HG03460 (cell line): ENCODE measurements at regions not wholly inside any gene's neighbourhood (a gene's known extent, or its start where the extent isn't known, plus 50 kb on each side); places are given as distances from the start of the nearest gene placed in this dataset.
"Not testable (repeated sequence)": the region's sequence is repeated elsewhere in the genome, so short reads cannot be mapped to it uniquely, and the experiment has no call there.

ENCODE experiments used
- ATAC-seq: cut with Tn5 transposase; IDR thresholded peaks from one replicate; pipeline ENCODE4 v1.9.1; 2021; ENCODE audit not compliant: unreplicated experiment

- ATAC-seq = no peak
Observed at GRCh38 chr4:18698119-18698883, 676.7 kb upstream of the LCORL start.

GRCh38 chr4:18695733-18696527 is 674.4 kb upstream of the LCORL start:
- no peak for ATAC-seq

GRCh38 chr4:18691431-18692200 is 670.1 kb upstream of the LCORL start:
- no peak for ATAC-seq

GRCh38 chr4:18690291-18690955 is 668.9 kb upstream of the LCORL start:
- no peak for ATAC-seq

- no peak for ATAC-seq
Observed at GRCh38 chr4:18689308-18690115, 668.0 kb upstream of the LCORL start.

GRCh38 chr4:18688351-18688750 is 666.8 kb upstream of the LCORL start:
- not testable (repeated sequence) for ATAC-seq

- no peak for ATAC-seq
Observed at GRCh38 chr4:18686338-18687037, 664.9 kb upstream of the LCORL start.

- ATAC-seq = no peak
Observed at GRCh38 chr4:18684932-18685331, 663.4 kb upstream of the LCORL start.

GRCh38 chr4:18676526-18676915 is 655.0 kb upstream of the LCORL start:
- ATAC-seq = no peak

GRCh38 chr4:18675586-18676525 is 654.3 kb upstream of the LCORL start:
- no peak for ATAC-seq

- ATAC-seq = no peak
Observed at GRCh38 chr4:18670034-18670433, 648.5 kb upstream of the LCORL start.

GRCh38 chr4:18669390-18669789 is 647.8 kb upstream of the LCORL start:
- ATAC-seq = no peak

GRCh38 chr4:18666322-18666721 is 644.8 kb upstream of the LCORL start:
- ATAC-seq = no peak

GRCh38 chr4:18664171-18664570 is 642.6 kb upstream of the LCORL start:
- no peak for ATAC-seq

GRCh38 chr4:18645351-18645750 is 623.8 kb upstream of the LCORL start:
- no peak for ATAC-seq

GRCh38 chr4:18641334-18641733 is 619.8 kb upstream of the LCORL start:
- ATAC-seq = no peak

- ATAC-seq = no peak
Observed at GRCh38 chr4:18638031-18638430, 616.5 kb upstream of the LCORL start.

GRCh38 chr4:18636001-18636585 is 614.5 kb upstream of the LCORL start:
- ATAC-seq = no peak
